ENCODE measurements at regions not wholly inside any gene's neighbourhood (a gene's known extent, or its start where the extent isn't known, plus 50 kb on each side); places are given as distances from the start of the nearest gene placed in this dataset.

GRCh38 chr5:123949807-123950340 lies 437.9 kb downstream of the CSNK1G3 start:
- TF ChIP-seq TCF4 (CRISPR knock-in tag; IDR thresholded peaks at IDR 0.05; ENCODE audit: borderline replicate concordance) (no peak), TOX (CRISPR knock-in tag; IDR thresholded peaks at IDR 0.05; ENCODE audit: borderline replicate concordance) (no peak), PATZ1 (CRISPR knock-in tag; IDR thresholded peaks at IDR 0.05; ENCODE audit: borderline replicate concordance) (no peak), TSHZ2 (CRISPR knock-in tag; IDR thresholded peaks at IDR 0.05) (no peak), OSR1 (CRISPR knock-in tag; IDR thresholded peaks at IDR 0.05) (no peak), ZFP3 (CRISPR knock-in tag; IDR thresholded peaks at IDR 0.05) (no peak), ARNTL (CRISPR knock-in tag; IDR thresholded peaks at IDR 0.05; ENCODE audit: borderline replicate concordance, low read depth) (no peak), CREB5 (CRISPR knock-in tag; IDR thresholded peaks at IDR 0.05; ENCODE audit: low read depth) (no peak), GLIS3 (CRISPR knock-in tag; IDR thresholded peaks at IDR 0.05) (no peak), ESRRG (CRISPR knock-in tag; IDR thresholded peaks at IDR 0.05) (no peak), ZNF70 (CRISPR knock-in tag; IDR thresholded peaks at IDR 0.05) (no peak), BACH2 (CRISPR knock-in tag; IDR thresholded peaks at IDR 0.05; ENCODE audit: borderline replicate concordance) (no peak), CSRNP3 (CRISPR knock-in tag; IDR thresholded peaks at IDR 0.05) (no peak), ZC3H10 (CRISPR knock-in tag; IDR thresholded peaks at IDR 0.05) (no peak), POU6F1 (CRISPR knock-in tag; IDR thresholded peaks at IDR 0.05; ENCODE audit: borderline replicate concordance, low read depth) (no peak)
- ATAC-seq = no peak

- TF ChIP-seq TOX (CRISPR knock-in tag; IDR thresholded peaks at IDR 0.05; ENCODE audit: borderline replicate concordance) (no peak), CSDC2 (CRISPR knock-in tag; IDR thresholded peaks at IDR 0.05) (no peak), BACH2 (CRISPR knock-in tag; IDR thresholded peaks at IDR 0.05; ENCODE audit: borderline replicate concordance) (no peak), ZC3H10 (CRISPR knock-in tag; IDR thresholded peaks at IDR 0.05) (no peak), ZNF565 (CRISPR knock-in tag; conservative IDR thresholded peaks at IDR 0.05; ENCODE audit: low read depth) (no peak), OSR1 (CRISPR knock-in tag; IDR thresholded peaks at IDR 0.05) (no peak), SNAI2 (CRISPR knock-in tag; IDR thresholded peaks at IDR 0.05) (no peak), ZNF70 (CRISPR knock-in tag; IDR thresholded peaks at IDR 0.05) (no peak), ZNF8 (CRISPR knock-in tag; IDR thresholded peaks at IDR 0.05) (no peak), ZFP3 (CRISPR knock-in tag; IDR thresholded peaks at IDR 0.05) (no peak)
- ATAC-seq = no peak
Measured at GRCh38 chr5:123949043-123949804, 437.2 kb downstream of the CSNK1G3 start.

- no peak for ATAC-seq
- TF ChIP-seq ZFP3 (CRISPR knock-in tag; IDR thresholded peaks at IDR 0.05) (no peak), POU6F1 (CRISPR knock-in tag; IDR thresholded peaks at IDR 0.05; ENCODE audit: borderline replicate concordance, low read depth) (no peak), TCF4 (CRISPR knock-in tag; IDR thresholded peaks at IDR 0.05; ENCODE audit: borderline replicate concordance) (peak; percentile 100), OSR1 (CRISPR knock-in tag; IDR thresholded peaks at IDR 0.05) (no peak), CSDC2 (CRISPR knock-in tag; IDR thresholded peaks at IDR 0.05) (no peak), ZC3H10 (CRISPR knock-in tag; IDR thresholded peaks at IDR 0.05) (no peak), PATZ1 (CRISPR knock-in tag; IDR thresholded peaks at IDR 0.05; ENCODE audit: borderline replicate concordance) (no peak), ZNF8 (CRISPR knock-in tag; IDR thresholded peaks at IDR 0.05) (no peak), RARB (CRISPR knock-in tag; IDR thresholded peaks at IDR 0.05) (no peak), ZNF70 (CRISPR knock-in tag; IDR thresholded peaks at IDR 0.05) (peak; percentile 51; the same call in 1 of the 2 replicates), PPARA (CRISPR knock-in tag; IDR thresholded peaks at IDR 0.05; ENCODE audit: borderline replicate concordance) (no peak), ISL1 (CRISPR knock-in tag; IDR thresholded peaks at IDR 0.05) (no peak)
Measured at GRCh38 chr5:123947797-123948196, 435.8 kb downstream of the CSNK1G3 start.
